A549 (cell line): ENCODE measurements at regions not wholly inside any gene's neighbourhood (a gene's known extent, or its start where the extent isn't known, plus 50 kb on each side); places are given as distances from the start of the nearest gene placed in this dataset.

Experiments used
- ATAC-seq, 2 experiments: fragments of 200-7000 bp in 1 of 2; fragments of >200 bp in 1 of 2; cut with Nextera tagmentation in 1 of 2; cut with Tn5 transposase in 1 of 2; 3 replicates each; pipeline versions ENCODE4 v1.8.0 to v1.9.1; 2018 to 2020; ENCODE audit warnings: mild to moderate bottlenecking in 1 of 2, moderate library complexity in 1 of 2
- CTCF ChIA-PET: fragments of 300-600 bp; sonication (Branson Sonifier 250); formaldehyde crosslinking; extraction: SDS; loops from one replicate; lab custom pipeline; 2021; ENCODE audit warnings: antibody characterized with exemption, inconsistent platforms; lab: Yijun Ruan, JAX
- POLR2A ChIA-PET: fragments of 350-600 bp; formaldehyde crosslinking; extraction: SDS; loops from one replicate; lab custom pipeline; 2021; ENCODE audit warnings: antibody characterized with exemption, inconsistent platforms; lab: Yijun Ruan, JAX
- DNase-seq, 2 experiments: peaks; one replicate each; pipeline versions ENCODE4 v3.0.0 to v3.0.0-alpha.2; 2011 to 2016; ENCODE audit warnings: low read depth in 1 of 2, low spot score in 1 of 2
- FAIRE-seq: peaks from 2 replicates; lab custom pipeline; 2011; peaks lifted over from hg19 to GRCh38; lab: Jason Lieb, UNC
- H3K27ac ChIP-seq, 2 experiments: fragments of >200 bp; sonication (Bioruptor Twin); formaldehyde crosslinking; 3 replicates each; pipeline ENCODE4 v1.5.1; 2016 to 2017
- H3K4me1 ChIP-seq: fragments of >200 bp; sonication (Bioruptor Twin); formaldehyde crosslinking; 3 replicates; pipeline ENCODE4 v1.6.1; 2016
- H3K4me2 ChIP-seq: fragments of >200 bp; sonication (Bioruptor Twin); formaldehyde crosslinking; 3 replicates; pipeline ENCODE4 v1.6.1; 2016
- H3K4me3 ChIP-seq: fragments of >200 bp; sonication (Bioruptor Twin); formaldehyde crosslinking; 3 replicates; pipeline ENCODE4 v1.5.1; 2016
- H3K9me3 ChIP-seq: fragments of >200 bp; sonication (Bioruptor Twin); formaldehyde crosslinking; 3 replicates; pipeline ENCODE4 v1.6.1; 2016
- BHLHE40 ChIP-seq: IDR thresholded peaks from 2 replicates; pipeline ENCODE4 v1.6.1; 2012; ENCODE audit warnings: low read depth, low read length, inconsistent platforms
- CHD4 ChIP-seq: fragments of 200-600 bp; sonication (generic); IDR thresholded peaks from 2 replicates; pipeline ENCODE4 v1.6.1; 2016; ENCODE audit warnings: antibody characterized with exemption, mild to moderate bottlenecking, borderline replicate concordance
- E2F6 ChIP-seq: IDR thresholded peaks from 2 replicates; pipeline ENCODE4 v1.6.1; 2012; ENCODE audit warnings: low read depth, borderline replicate concordance
- ELK1 ChIP-seq: fragments of 150-350 bp; IDR thresholded peaks from 2 replicates; pipeline ENCODE4 v1.6.1; 2014; ENCODE audit warnings: low read depth, mild to moderate bottlenecking, low read length
- ESRRA ChIP-seq: fragments of 150-350 bp; IDR thresholded peaks from 2 replicates; pipeline ENCODE4 v1.6.1; 2014; ENCODE audit warnings: mild to moderate bottlenecking, low read length, borderline replicate concordance
- FOSB ChIP-seq: fragments of 250-450 bp; sonication (Bioruptor Pico); IDR thresholded peaks from 2 replicates; pipeline ENCODE4 v1.5.0; 2020; ENCODE audit warnings: mild to moderate bottlenecking, moderate library complexity
- GATA3 ChIP-seq: IDR thresholded peaks from 2 replicates; pipeline ENCODE4 v1.6.1; 2012; ENCODE audit warnings: borderline replicate concordance
- HOXA7 ChIP-seq: fragments of 250-450 bp; sonication (Bioruptor Pico); IDR thresholded peaks from 2 replicates; pipeline ENCODE4 v1.5.0; 2020; ENCODE audit warnings: mild to moderate bottlenecking, moderate library complexity
- JUN ChIP-seq, 2 experiments: fragments of >200 bp; sonication (Bioruptor Twin); formaldehyde crosslinking; IDR thresholded peaks; 2 replicates in 1 of 2; 3 replicates in 1 of 2; pipeline ENCODE4 v1.6.1; 2016 to 2017
- KDM1A ChIP-seq: fragments of 200-600 bp; sonication (generic); IDR thresholded peaks from 2 replicates; pipeline ENCODE4 v1.6.1; 2016; ENCODE audit warnings: low read depth, mild to moderate bottlenecking
- KDM5A ChIP-seq: fragments of 200-600 bp; sonication (generic); IDR thresholded peaks from 2 replicates; pipeline ENCODE4 v1.6.1; 2016; ENCODE audit warnings: antibody characterized with exemption, mild to moderate bottlenecking
- MAFK ChIP-seq: fragments of 450-650 bp; IDR thresholded peaks from 2 replicates; pipeline ENCODE4 v1.6.1; 2014; ENCODE audit not compliant: partially characterized antibody
- POLR2A ChIP-seq: IDR thresholded peaks from 2 replicates; pipeline ENCODE4 v1.6.1; 2012; ENCODE audit warnings: mild to moderate bottlenecking, low read length
- RAD21 ChIP-seq, 2 experiments: fragments of >200 bp in 1 of 2; sonication (Bioruptor Twin) in 1 of 2; formaldehyde crosslinking in 1 of 2; IDR thresholded peaks in 1 of 2; conservative IDR thresholded peaks in 1 of 2; 2 replicates in 1 of 2; 3 replicates in 1 of 2; pipeline ENCODE4 v1.6.1; 2012 to 2018; ENCODE audit warnings: inconsistent platforms in 1 of 2
- REST ChIP-seq: fragments of 200-600 bp; sonication (generic); IDR thresholded peaks from 2 replicates; pipeline ENCODE4 v1.6.1; 2016; ENCODE audit warnings: antibody characterized with exemption, mild to moderate bottlenecking, moderate library complexity
- RFX5 ChIP-seq: fragments of 450-650 bp; IDR thresholded peaks from 2 replicates; pipeline ENCODE4 v1.7.1; 2014; ENCODE audit warnings: antibody characterized with exemption, mild to moderate bottlenecking, moderate library complexity
- RNF2 ChIP-seq: fragments of 200-600 bp; sonication (generic); IDR thresholded peaks from 2 replicates; pipeline ENCODE4 v1.6.1; 2016; ENCODE audit warnings: low read depth, mild to moderate bottlenecking, antibody characterized with exemption, moderate library complexity, borderline replicate concordance
- SMC3 ChIP-seq: fragments of >200 bp; sonication (Bioruptor Twin); formaldehyde crosslinking; IDR thresholded peaks from 3 replicates; pipeline ENCODE4 v1.6.1; 2018; ENCODE audit warnings: inconsistent platforms
- TP53 ChIP-seq: fragments of 250-450 bp; sonication (Bioruptor Pico); IDR thresholded peaks from 2 replicates; pipeline ENCODE4 v1.5.0; 2021; ENCODE audit warnings: mild to moderate bottlenecking, moderate library complexity
- WGBS: methylation state at CpG from one replicate; pipeline ENCODE4 v1.1.6; 2017; ENCODE audit errors: missing lambda C conversion rate; 5-methylcytosine and 5-hydroxymethylcytosine counted together

GRCh38 chr1:229092377-229093237, 178.3 kb upstream of the RAB4A start:
- POLR2A ChIA-PET, result no interaction called here
- Histone ChIP-seq H3K4me3 (no peak overlapping the region), H3K9me3 (0 out of 3 replicates have a peak, but pooled peaks cover 3% of the 10 kb centered on the region), H3K4me1 (0 out of 3 replicates have a peak, but pooled peaks cover 12% of the 10 kb centered on the region), H3K4me2 (no peak overlapping the region), H3K27ac (no peak overlapping the region)
- WGBS, result 58% methylated on average over 7 of the region's 8 CpGs
- ATAC-seq (no peak), DNase-seq (no peak), FAIRE-seq (no peak)
- CTCF ChIA-PET, result interaction anchor here (0.7 to 2.8 kb wide), 5 partner anchors 11 to 390 kb away, joined by 3 to 8 read pairs (median 3); partner anchors contain the start of gene RHOU
- TF ChIP-seq GATA3 (no peak), RAD21 (conservative IDR thresholded peaks at IDR 0.05 in 1 of 2, IDR thresholded peaks at IDR 0.05 in 1 of 2) (no peak), MAFK (no peak), TP53 (no peak), KDM1A (no peak), JUN (IDR thresholded peaks at IDR 0.05) (no peak), RFX5 (no peak), CHD4 (no peak), REST (no peak), RNF2 (no peak)

- WGBS, result 76% methylated on average over 2 of the region's 2 CpGs
- FAIRE-seq, result no peak
- no peak overlapping the region for H3K27ac ChIP-seq
- H3K4me1 ChIP-seq, result 0 out of 3 replicates have a peak, but pooled peaks cover 12% of the 10 kb centered on the region
- ChIA-PET CTCF (interaction anchor here (0.7 to 2.8 kb wide), 5 partner anchors 11 to 391 kb away, joined by 3 to 8 read pairs (median 3); partner anchors contain the start of gene RHOU), POLR2A (no interaction called here)
- TF ChIP-seq POLR2A (no peak), SMC3 (no peak), MAFK (no peak), ELK1 (no peak)
- H3K4me3 ChIP-seq, result no peak overlapping the region
- H3K4me2 ChIP-seq, result no peak overlapping the region
- DNase-seq, result no peak
- H3K9me3 ChIP-seq, result 0 out of 3 replicates have a peak, but pooled peaks cover 3% of the 10 kb centered on the region
- no peak for ATAC-seq
Measured at GRCh38 chr1:229093238-229093540, 177.7 kb upstream of the RAB4A start.

GRCh38 chr1:229093609-229094336, 177.1 kb upstream of the RAB4A start:
- Histone ChIP-seq H3K4me2 (no peak overlapping the region), H3K9me3 (0 out of 3 replicates have a peak, but pooled peaks cover 3% of the 10 kb centered on the region), H3K4me1 (peaks cover 15% of the 10 kb centered on the region; the same call in 1 of the 3 replicates), H3K4me3 (no peak overlapping the region), H3K27ac (no peak overlapping the region; a peak in 1 of 6 replicates)
- ChIA-PET CTCF (interaction anchor here (0.8 to 2.8 kb wide), 4 partner anchors 12 to 359 kb away, joined by 3 to 8 read pairs (median 4); partner anchors contain the start of gene RHOU), POLR2A (no interaction called here)
- WGBS, result 80% methylated on average over 5 of the region's 5 CpGs
- ATAC-seq (no peak), DNase-seq (no peak), FAIRE-seq (no peak)
- TF ChIP-seq POLR2A (no peak), BHLHE40 (no peak), TP53 (no peak), E2F6 (no peak), MAFK (no peak), KDM1A (no peak), ESRRA (no peak), KDM5A (no peak), ELK1 (no peak), HOXA7 (no peak), FOSB (CRISPR knock-in tag) (no peak)
